SU-DHL-6 (cell line): ENCODE measurements at regions not wholly inside any gene's neighbourhood (a gene's known extent, or its start where the extent isn't known, plus 50 kb on each side); places are given as distances from the start of the nearest gene placed in this dataset.

Experiments
- EZH2phosphoT487 ChIP-seq: fragments of 200-600 bp; sonication (generic), shearing (Covaris generic); conservative IDR thresholded peaks from 2 replicates; pipeline ENCODE4 v1.6.1; 2018; ENCODE audit warnings: mild to moderate bottlenecking, antibody characterized with exemption, low read length, moderate library complexity, mixed read lengths
- TF ChIP-seq, protein P1 (sequence below): fragments of 200-600 bp; sonication (generic); IDR thresholded peaks from one replicate; pipeline ENCODE4 v1.5.1; 2017; ENCODE audit warnings: antibody characterized with exemption, mild to moderate bottlenecking, low read length, moderate library complexity; ENCODE audit not compliant: insufficient read depth, poor library complexity, severe bottlenecking

DNA sequence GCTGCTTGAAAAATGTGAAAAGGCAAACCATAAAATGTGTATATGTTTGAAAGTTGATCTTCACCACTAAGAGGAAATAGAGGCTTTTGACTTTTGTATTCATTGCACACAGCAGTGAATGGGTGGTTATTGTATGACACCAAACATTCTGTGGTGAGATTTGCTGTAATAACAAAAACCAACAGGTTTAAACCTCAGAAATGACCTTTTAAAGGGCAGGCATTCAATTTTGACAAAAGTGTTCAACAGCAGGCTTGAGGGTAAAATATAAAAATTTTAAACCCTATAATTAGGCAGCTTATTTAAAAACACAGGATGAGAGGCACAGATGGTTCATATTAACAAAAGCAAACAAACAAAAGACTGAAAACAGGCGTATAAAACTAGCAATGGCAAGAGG is 128.1 kb upstream of the NUDT12 start:
- TF ChIP-seq EZH2phosphoT487, result no peak
- TF ChIP-seq, protein P1, sequence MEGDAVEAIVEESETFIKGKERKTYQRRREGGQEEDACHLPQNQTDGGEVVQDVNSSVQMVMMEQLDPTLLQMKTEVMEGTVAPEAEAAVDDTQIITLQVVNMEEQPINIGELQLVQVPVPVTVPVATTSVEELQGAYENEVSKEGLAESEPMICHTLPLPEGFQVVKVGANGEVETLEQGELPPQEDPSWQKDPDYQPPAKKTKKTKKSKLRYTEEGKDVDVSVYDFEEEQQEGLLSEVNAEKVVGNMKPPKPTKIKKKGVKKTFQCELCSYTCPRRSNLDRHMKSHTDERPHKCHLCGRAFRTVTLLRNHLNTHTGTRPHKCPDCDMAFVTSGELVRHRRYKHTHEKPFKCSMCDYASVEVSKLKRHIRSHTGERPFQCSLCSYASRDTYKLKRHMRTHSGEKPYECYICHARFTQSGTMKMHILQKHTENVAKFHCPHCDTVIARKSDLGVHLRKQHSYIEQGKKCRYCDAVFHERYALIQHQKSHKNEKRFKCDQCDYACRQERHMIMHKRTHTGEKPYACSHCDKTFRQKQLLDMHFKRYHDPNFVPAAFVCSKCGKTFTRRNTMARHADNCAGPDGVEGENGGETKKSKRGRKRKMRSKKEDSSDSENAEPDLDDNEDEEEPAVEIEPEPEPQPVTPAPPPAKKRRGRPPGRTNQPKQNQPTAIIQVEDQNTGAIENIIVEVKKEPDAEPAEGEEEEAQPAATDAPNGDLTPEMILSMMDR, result no peak
